ENCODE measurements at regions not wholly inside any gene's neighbourhood (a gene's known extent, or its start where the extent isn't known, plus 50 kb on each side); places are given as distances from the start of the nearest gene placed in this dataset.

DNA sequence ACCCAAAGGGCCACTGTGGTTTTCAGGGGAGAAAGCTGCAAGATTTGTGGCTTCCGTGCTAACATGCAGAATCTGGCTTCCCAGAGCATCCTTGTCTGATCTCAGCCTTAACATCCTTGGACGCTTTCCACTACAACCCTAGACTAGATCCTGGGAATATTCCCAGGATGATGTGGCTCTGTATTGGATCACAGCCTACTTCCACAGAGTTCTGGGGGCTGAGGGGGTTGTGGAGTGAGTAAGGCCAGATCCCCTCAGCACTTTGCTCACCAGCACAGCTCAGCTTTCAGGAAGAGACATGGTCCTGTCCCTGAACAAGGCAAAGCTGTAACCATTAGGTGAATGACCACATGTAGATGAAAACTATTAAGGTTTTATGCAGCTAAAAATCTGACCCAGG is 241.3 kb upstream of the MYO3A start:
- H3K9me3 Mint-ChIP-seq (ENCODE audit: unreplicated experiment), result no peaks in the 10 kb centered on the region
- H3K36me3 Mint-ChIP-seq (ENCODE audit: low read depth, unreplicated experiment), result no peaks in the 10 kb centered on the region
- H3K27ac Mint-ChIP-seq (ENCODE audit: unreplicated experiment), result no peak overlapping the region
- TF ChIP-seq, protein P1, sequence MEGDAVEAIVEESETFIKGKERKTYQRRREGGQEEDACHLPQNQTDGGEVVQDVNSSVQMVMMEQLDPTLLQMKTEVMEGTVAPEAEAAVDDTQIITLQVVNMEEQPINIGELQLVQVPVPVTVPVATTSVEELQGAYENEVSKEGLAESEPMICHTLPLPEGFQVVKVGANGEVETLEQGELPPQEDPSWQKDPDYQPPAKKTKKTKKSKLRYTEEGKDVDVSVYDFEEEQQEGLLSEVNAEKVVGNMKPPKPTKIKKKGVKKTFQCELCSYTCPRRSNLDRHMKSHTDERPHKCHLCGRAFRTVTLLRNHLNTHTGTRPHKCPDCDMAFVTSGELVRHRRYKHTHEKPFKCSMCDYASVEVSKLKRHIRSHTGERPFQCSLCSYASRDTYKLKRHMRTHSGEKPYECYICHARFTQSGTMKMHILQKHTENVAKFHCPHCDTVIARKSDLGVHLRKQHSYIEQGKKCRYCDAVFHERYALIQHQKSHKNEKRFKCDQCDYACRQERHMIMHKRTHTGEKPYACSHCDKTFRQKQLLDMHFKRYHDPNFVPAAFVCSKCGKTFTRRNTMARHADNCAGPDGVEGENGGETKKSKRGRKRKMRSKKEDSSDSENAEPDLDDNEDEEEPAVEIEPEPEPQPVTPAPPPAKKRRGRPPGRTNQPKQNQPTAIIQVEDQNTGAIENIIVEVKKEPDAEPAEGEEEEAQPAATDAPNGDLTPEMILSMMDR (IDR thresholded peaks at IDR 0.05; ENCODE audit: unreplicated experiment), result no peak
- peaks cover 4% of the 10 kb centered on the region for H3K27me3 Mint-ChIP-seq (ENCODE audit: unreplicated experiment)
- H3K4me1 Mint-ChIP-seq (ENCODE audit: unreplicated experiment), result no peaks in the 10 kb centered on the region
- DNase-seq (ENCODE audit: low spot score), result no peak
- no peak overlapping the region for H3K4me3 Mint-ChIP-seq (ENCODE audit: unreplicated experiment)

DNA sequence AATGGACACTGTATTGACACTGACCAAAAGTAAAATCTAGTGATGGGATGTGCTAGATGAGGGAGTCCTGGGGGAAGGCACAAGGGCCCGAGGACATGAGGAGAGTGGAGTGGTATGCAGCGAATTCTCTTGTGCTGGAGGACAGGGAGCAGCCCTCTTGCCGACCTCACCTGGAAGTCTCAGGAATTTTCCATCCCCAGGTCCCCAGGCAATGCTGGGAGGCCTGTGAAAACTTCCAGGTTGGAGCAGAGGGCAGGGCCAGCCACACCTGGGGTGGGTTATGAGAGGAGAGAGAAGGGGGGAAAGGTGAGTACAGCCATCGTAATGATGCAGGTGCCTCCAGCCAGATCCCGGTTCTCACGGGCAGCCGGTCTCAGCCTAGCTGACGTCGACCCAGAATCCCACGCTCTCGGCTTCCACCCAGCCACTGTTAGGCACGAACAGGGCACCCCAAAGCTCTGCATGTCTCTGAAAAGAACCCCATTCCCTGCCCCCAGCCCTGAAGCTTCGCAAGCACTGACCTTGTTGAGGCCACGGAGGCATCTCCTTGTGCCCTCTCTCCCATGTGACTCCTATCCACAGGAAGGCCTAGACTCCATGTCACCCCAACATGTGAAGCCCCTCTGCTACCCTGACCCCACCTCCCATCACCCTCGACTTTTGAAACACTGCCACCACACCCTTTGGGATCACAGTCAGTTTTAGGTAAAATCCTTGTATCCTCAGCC is 239.7 kb upstream of the MYO3A start:
- TF ChIP-seq, protein P1 (IDR thresholded peaks at IDR 0.05; ENCODE audit: unreplicated experiment), result no peak
- no peak overlapping the region for H3K4me3 Mint-ChIP-seq (ENCODE audit: unreplicated experiment)
- H3K27ac Mint-ChIP-seq (ENCODE audit: unreplicated experiment), result no peak overlapping the region

DNA sequence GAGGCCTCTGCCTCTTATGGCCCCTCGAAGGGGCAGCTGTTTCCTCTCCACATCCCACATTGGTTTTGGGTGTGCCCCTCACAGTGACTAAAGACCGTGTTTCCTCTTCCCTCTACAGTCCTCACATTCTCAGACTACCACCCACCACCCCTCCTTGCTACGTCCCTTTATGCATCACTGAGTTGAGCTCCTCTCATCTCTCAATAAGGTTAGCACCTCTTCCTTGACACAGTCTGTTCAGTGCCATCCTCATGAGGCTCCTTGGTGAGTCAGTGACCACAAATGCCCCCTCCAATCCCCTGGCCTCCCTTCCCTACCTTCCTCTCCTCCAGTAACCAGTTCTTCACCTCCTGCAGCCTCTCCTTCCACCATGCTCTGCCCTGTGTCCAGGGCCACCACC is 239.1 kb upstream of the MYO3A start:
- Mint-ChIP-seq H3K4me3 (ENCODE audit: unreplicated experiment) (no peak overlapping the region), H3K27me3 (ENCODE audit: unreplicated experiment) (peaks cover 4% of the 10 kb centered on the region), H3K27ac (ENCODE audit: unreplicated experiment) (no peak overlapping the region), H3K36me3 (ENCODE audit: low read depth, unreplicated experiment) (no peaks in the 10 kb centered on the region), H3K4me1 (ENCODE audit: unreplicated experiment) (peaks cover 8% of the 10 kb centered on the region), H3K9me3 (ENCODE audit: unreplicated experiment) (no peaks in the 10 kb centered on the region)
- TF ChIP-seq, protein P1 (IDR thresholded peaks at IDR 0.05; ENCODE audit: unreplicated experiment), result no peak
- DNase-seq (ENCODE audit: low spot score), result no peak

More for the DNA sequence above, 239.7 kb upstream of the MYO3A start:
- H3K9me3 Mint-ChIP-seq (ENCODE audit: unreplicated experiment), result no peaks in the 10 kb centered on the region
- H3K36me3 Mint-ChIP-seq (ENCODE audit: low read depth, unreplicated experiment), result no peaks in the 10 kb centered on the region
- no peak for DNase-seq (ENCODE audit: low spot score)
- H3K4me1 Mint-ChIP-seq (ENCODE audit: unreplicated experiment), result peaks cover 8% of the 10 kb centered on the region
- H3K27me3 Mint-ChIP-seq (ENCODE audit: unreplicated experiment), result peaks cover 4% of the 10 kb centered on the region

DNA sequence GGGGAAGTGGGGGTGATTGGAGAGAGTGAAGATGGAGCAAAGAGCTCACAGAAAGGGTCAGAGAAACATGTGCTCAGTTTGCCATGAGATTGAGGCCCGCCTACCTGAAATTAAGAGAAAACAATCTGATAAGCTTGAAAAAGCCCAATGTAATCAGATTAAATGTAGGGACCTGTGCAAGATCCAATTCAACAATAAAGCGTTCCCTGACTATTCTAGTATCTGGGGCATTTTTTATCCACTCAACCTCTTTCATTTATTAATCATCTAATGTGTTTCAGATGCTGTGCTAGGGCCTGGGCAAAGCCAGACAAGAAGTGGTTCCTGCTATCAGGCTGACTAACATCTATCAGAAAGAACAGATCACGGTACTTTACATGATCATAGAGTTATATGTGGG is 238.4 kb upstream of the MYO3A start:
- Mint-ChIP-seq H3K27me3 (ENCODE audit: unreplicated experiment) (peaks cover 4% of the 10 kb centered on the region), H3K4me1 (ENCODE audit: unreplicated experiment) (peaks cover 8% of the 10 kb centered on the region), H3K4me3 (ENCODE audit: unreplicated experiment) (no peak overlapping the region), H3K9me3 (ENCODE audit: unreplicated experiment) (no peaks in the 10 kb centered on the region), H3K27ac (ENCODE audit: unreplicated experiment) (no peak overlapping the region), H3K36me3 (ENCODE audit: low read depth, unreplicated experiment) (no peaks in the 10 kb centered on the region)
- TF ChIP-seq, protein P1 (IDR thresholded peaks at IDR 0.05; ENCODE audit: unreplicated experiment), result no peak
- DNase-seq (ENCODE audit: low spot score), result no peak

DNA sequence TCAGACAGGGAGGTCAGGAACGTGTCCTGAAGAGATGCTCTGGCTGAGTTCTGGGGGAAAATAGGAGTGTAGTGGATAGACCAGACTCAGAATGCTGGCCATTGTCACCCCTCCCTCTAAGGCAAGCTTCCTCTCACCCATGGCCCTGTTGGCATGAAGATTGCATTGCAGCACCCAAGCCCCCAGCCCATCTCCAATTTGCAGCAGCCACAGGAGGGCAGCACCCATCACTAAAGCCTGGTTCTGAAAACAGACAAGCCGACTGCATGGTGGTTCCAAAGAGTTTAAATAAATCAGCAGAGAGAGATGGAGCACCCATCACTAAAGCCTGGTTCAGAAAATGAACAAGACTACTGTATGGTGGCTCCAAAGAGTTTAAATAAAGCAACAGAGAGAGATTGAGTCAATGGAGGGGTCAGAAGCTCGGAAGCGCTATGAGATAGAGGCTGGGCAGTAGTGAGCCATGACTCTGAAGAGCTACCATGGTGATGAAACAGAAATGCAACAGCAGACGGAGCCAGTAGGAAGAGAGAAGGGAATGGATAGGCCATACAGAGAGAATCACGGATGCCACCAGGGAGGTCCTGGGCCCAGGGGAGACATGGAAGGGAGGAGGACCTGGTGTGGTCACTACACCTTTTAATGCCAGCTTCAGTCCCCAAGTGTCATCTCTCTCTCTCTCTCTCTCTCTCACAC is 237.9 kb upstream of the MYO3A start:
- Mint-ChIP-seq H3K4me3 (ENCODE audit: unreplicated experiment) (no peak overlapping the region), H3K36me3 (ENCODE audit: low read depth, unreplicated experiment) (no peaks in the 10 kb centered on the region), H3K27ac (ENCODE audit: unreplicated experiment) (no peak overlapping the region), H3K27me3 (ENCODE audit: unreplicated experiment) (peaks cover 3% of the 10 kb centered on the region), H3K9me3 (ENCODE audit: unreplicated experiment) (no peaks in the 10 kb centered on the region), H3K4me1 (ENCODE audit: unreplicated experiment) (peaks cover 8% of the 10 kb centered on the region)
- TF ChIP-seq, protein P1 (IDR thresholded peaks at IDR 0.05; ENCODE audit: unreplicated experiment), result no peak
- no peak for DNase-seq (ENCODE audit: low spot score)
